ENCODE measurements at regions not wholly inside any gene's neighbourhood (a gene's known extent, or its start where the extent isn't known, plus 50 kb on each side); places are given as distances from the start of the nearest gene placed in this dataset.

DNA sequence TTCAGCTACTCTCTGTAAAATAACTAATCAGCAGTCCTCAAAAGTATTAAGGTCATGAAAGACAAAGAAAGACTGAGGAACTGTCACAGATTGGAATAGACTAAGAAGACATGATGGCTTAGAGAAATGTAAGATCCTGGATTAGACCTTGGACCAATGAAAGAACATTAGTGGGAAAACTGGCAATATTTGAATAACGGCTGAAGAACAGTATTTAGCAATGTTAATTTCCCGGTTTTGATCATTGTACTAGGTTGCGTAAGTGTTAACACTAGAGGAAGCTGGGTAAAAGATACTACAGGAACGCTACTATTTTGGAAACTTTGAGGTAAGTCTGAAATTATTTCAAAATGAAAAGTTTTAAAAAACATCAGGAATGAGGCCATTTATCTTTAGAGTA is 98.8 kb upstream of the RESF1 start:
- Histone ChIP-seq H3K23me2 (ENCODE audit: low read depth, low read length) (no peaks in the 10 kb centered on the region), H2AK5ac (ENCODE audit: low read depth, low read length) (no peak overlapping the region), H3K14ac (ENCODE audit: insufficient read length) (no peak overlapping the region), H3K23ac (ENCODE audit: insufficient read length) (no peak overlapping the region), H4K20me1 (replicated peaks in 1 of 2; ENCODE audit: control insufficient read depth in 1 of 2, insufficient read depth in 2 of 2, low read length in 2 of 2) (no peaks in the 10 kb centered on the region), H4K8ac (ENCODE audit: extremely low read depth, insufficient read depth, low read length) (no peak overlapping the region), H3K27ac (ENCODE audit: low read depth, low read length) (no peak overlapping the region), H2BK20ac (ENCODE audit: low read length) (no peak overlapping the region), H3K27me3 (replicated peaks in 1 of 4; ENCODE audit: control insufficient read depth in 3 of 4, extremely low read depth in 1 of 4, insufficient read depth in 3 of 4, low read length in 3 of 4) (no peaks in the 10 kb centered on the region), H3K36me3 (ENCODE audit: control insufficient read depth in 2 of 4, insufficient read depth in 4 of 4, low read length in 3 of 4) (no peaks in the 10 kb centered on the region), H2BK5ac (ENCODE audit: low read depth, low read length) (no peak overlapping the region), H3K79me2 (ENCODE audit: control insufficient read depth in 1 of 2, insufficient read depth in 2 of 2, low read length in 2 of 2) (no peaks in the 10 kb centered on the region), H3K9me3 (ENCODE audit: insufficient read depth in 2 of 2, low read depth in 1 of 2, low read length in 1 of 2) (peaks cover 0 to 3% of the 10 kb centered on the region in 2 experiments; a peak in 1 of 4 replicates), H3K4ac (replicated peaks; ENCODE audit: insufficient read length, low read depth, low read length) (no peak overlapping the region), H3K79me1 (ENCODE audit: low read depth, low read length) (no peaks in the 10 kb centered on the region), H4K91ac (replicated peaks; ENCODE audit: insufficient read length, low read length) (no peak overlapping the region), H3K4me3 (ENCODE audit: extremely low read depth in 1 of 4, insufficient read depth in 2 of 4, low read depth in 3 of 4, low read length in 4 of 4) (no peak overlapping the region), H4K5ac (ENCODE audit: insufficient read length, low read depth, low read length) (no peak overlapping the region), H3K4me2 (ENCODE audit: insufficient read depth in 1 of 2, low read depth in 2 of 2, low read length in 2 of 2) (no peak overlapping the region), H3K56ac (replicated peaks; ENCODE audit: insufficient read length, low read depth, low read length) (no peak overlapping the region), H3K4me1 (replicated peaks in 1 of 4; ENCODE audit: control insufficient read depth in 3 of 4, insufficient read depth in 4 of 4, low read length in 3 of 4) (no peaks in the 10 kb centered on the region), H3K18ac (ENCODE audit: extremely low read depth, low read length) (no peak overlapping the region), H2BK120ac (replicated peaks; ENCODE audit: low read depth, low read length) (no peak overlapping the region), H2BK12ac (ENCODE audit: low read depth, low read length) (no peak overlapping the region), H3K9ac (replicated peaks in 1 of 4; ENCODE audit: extremely low read depth in 1 of 4, low read depth in 3 of 4, low read length in 3 of 4) (no peak overlapping the region), H2BK15ac (ENCODE audit: low read length) (no peak overlapping the region), H2AFZ (ENCODE audit: low read length) (no peak overlapping the region)
- ChIA-PET POLR2A (ENCODE audit: partially characterized antibody) (no interaction called here), CTCF (ENCODE audit: partially characterized antibody) (no interaction called here)
- no peak for DNase-seq (ENCODE audit: low read depth in 1 of 2, low spot score in 2 of 2)
- 93% methylated on average over 4 of the region's 4 CpGs; no CpG with 5 or more reads in 1 of the 2 experiments for WGBS, 2 experiments (ENCODE audit: extremely low coverage in 1 of 2, insufficient coverage in 1 of 2, insufficient read length in 1 of 2, insufficient replicate concordance in 2 of 2, low coverage in 1 of 2, low lambda C conversion rate in 2 of 2, missing lambda C conversion rate in 1 of 2)
- no peak for FAIRE-seq
- TF ChIP-seq BCL11A (IDR thresholded peaks at IDR 0.05; ENCODE audit: low read depth in 2 of 2, low read length in 2 of 2) (no peak), CEBPB (IDR thresholded peaks at IDR 0.05; ENCODE audit: low read depth, low read length) (no peak), ZNF274 (IDR thresholded peaks at IDR 0.05; ENCODE audit: borderline replicate concordance, extremely low read depth, low read length) (no peak), SP1 (IDR thresholded peaks at IDR 0.05; ENCODE audit: low read depth, low read length) (no peak), POLR2AphosphoS5 (IDR thresholded peaks at IDR 0.05; ENCODE audit: low read depth, low read length) (no peak), HDAC2 (IDR thresholded peaks at IDR 0.05; ENCODE audit: borderline replicate concordance in 1 of 2, low read depth in 2 of 2, low read length in 2 of 2) (no peak), EGR1 (IDR thresholded peaks at IDR 0.05; ENCODE audit: borderline replicate concordance, low read depth, low read length) (no peak), CREB1 (IDR thresholded peaks at IDR 0.05) (no peak)

Measured in H1 (cell line).